ENCODE measurements at regions not wholly inside any gene's neighbourhood (a gene's known extent, or its start where the extent isn't known, plus 50 kb on each side); places are given as distances from the start of the nearest gene placed in this dataset.
"Not testable (repeated sequence)": the region's sequence is repeated elsewhere in the genome, so short reads cannot be mapped to it uniquely, and the experiment has no call there.

- Histone ChIP-seq H3K36me3 (no peaks in the 10 kb centered on the region), H3K27me3 (no peaks in the 10 kb centered on the region), H3K9me3 (no peaks in the 10 kb centered on the region), H3K27ac (peak overlapping the region; percentile 47), H3K4me3 (no peak overlapping the region), H3K4me1 (no peaks in the 10 kb centered on the region)
- DNase-seq (no peak), ATAC-seq (peak; percentile 76)
- no peak for TF ChIP-seq CTCF (IDR thresholded peaks at IDR 0.05)
- intact Hi-C loops (cut with DNase I) = no loop called here
Observed at GRCh38 chr3:138890555-138891187, 55.9 kb upstream of the PIK3CB start.

GRCh38 chr3:138889792-138890191 lies 55.1 kb upstream of the PIK3CB start:
- H3K36me3 ChIP-seq = no peaks in the 10 kb centered on the region
- intact Hi-C loops (cut with DNase I) = no loop called here
- H3K27ac ChIP-seq = no peak overlapping the region
- H3K4me3 ChIP-seq = no peak overlapping the region
- ATAC-seq (no peak), DNase-seq (no peak)
- no peaks in the 10 kb centered on the region for H3K4me1 ChIP-seq
- H3K27me3 ChIP-seq = no peaks in the 10 kb centered on the region
- H3K9me3 ChIP-seq = no peaks in the 10 kb centered on the region
- TF ChIP-seq CTCF (IDR thresholded peaks at IDR 0.05) = no peak

- peak; percentile 54 for ATAC-seq
- H3K27ac ChIP-seq = no peak overlapping the region
Observed at GRCh38 chr3:138888560-138888959, 53.8 kb upstream of the PIK3CB start.

GRCh38 chr3:138886096-138886495 lies 51.4 kb upstream of the PIK3CB start:
- H3K9me3 ChIP-seq; ATAC-seq; H3K4me3 ChIP-seq; intact Hi-C loops (cut with DNase I); DNase-seq; H3K27ac ChIP-seq; H3K36me3 ChIP-seq; H3K4me1 ChIP-seq; H3K27me3 ChIP-seq: not testable (repeated sequence)

More at GRCh38 chr3:138888560-138888959, 53.8 kb upstream of the PIK3CB start:
- Histone ChIP-seq H3K4me1 (no peaks in the 10 kb centered on the region), H3K36me3 (no peaks in the 10 kb centered on the region), H3K9me3 (no peaks in the 10 kb centered on the region), H3K27me3 (no peaks in the 10 kb centered on the region), H3K4me3 (no peak overlapping the region)
- DNase-seq = no peak
- no peak for TF ChIP-seq CTCF (IDR thresholded peaks at IDR 0.05)
- intact Hi-C loops (cut with DNase I) = no loop called here

All from upper lobe of right lung (tissue), 1 donor.